ENCODE measurements at regions not wholly inside any gene's neighbourhood (a gene's known extent, or its start where the extent isn't known, plus 50 kb on each side); places are given as distances from the start of the nearest gene placed in this dataset.

GRCh38 chr3:4021162-4021561 lies 221.9 kb downstream of the LRRN1 start:
- H3K79me2 ChIP-seq (ENCODE audit: insufficient read depth, low read depth) = no peaks in the 10 kb centered on the region
- no peak overlapping the region for H2AFZ ChIP-seq (ENCODE audit: low read depth)
- H3K4me2 ChIP-seq = no peak overlapping the region
- no peak overlapping the region for H3K27ac ChIP-seq
- no peaks in the 10 kb centered on the region for H3K27me3 ChIP-seq (ENCODE audit: insufficient read depth, low read depth)
- no peaks in the 10 kb centered on the region for H4K20me1 ChIP-seq (ENCODE audit: insufficient read depth)
- no peak for TF ChIP-seq CTCF (conservative IDR thresholded peaks at IDR 0.05; ENCODE audit: low read depth, low read length)
- no peaks in the 10 kb centered on the region for H3K36me3 ChIP-seq (ENCODE audit: insufficient read depth)
- no peak overlapping the region for H3K9ac ChIP-seq
- H3K4me1 ChIP-seq (ENCODE audit: low read depth, poor library complexity, severe bottlenecking) = peaks cover 10% of the 10 kb centered on the region
- no peak overlapping the region for H3K4me3 ChIP-seq (IDR thresholded peaks at IDR 0.05; ENCODE audit: insufficient read depth, low read depth, low read length)

- Histone ChIP-seq H3K4me3 (IDR thresholded peaks at IDR 0.05; ENCODE audit: insufficient read depth, low read depth, low read length) (no peak overlapping the region), H3K36me3 (ENCODE audit: insufficient read depth) (no peaks in the 10 kb centered on the region), H3K4me2 (no peak overlapping the region), H3K4me1 (ENCODE audit: low read depth, poor library complexity, severe bottlenecking) (no peaks in the 10 kb centered on the region), H3K27ac (no peak overlapping the region), H3K79me2 (ENCODE audit: insufficient read depth, low read depth) (no peaks in the 10 kb centered on the region), H3K9ac (no peak overlapping the region), H3K27me3 (ENCODE audit: insufficient read depth, low read depth) (no peaks in the 10 kb centered on the region), H4K20me1 (ENCODE audit: insufficient read depth) (no peaks in the 10 kb centered on the region), H2AFZ (ENCODE audit: low read depth) (no peak overlapping the region)
- TF ChIP-seq CTCF (conservative IDR thresholded peaks at IDR 0.05; ENCODE audit: low read depth, low read length) = no peak
Observed at GRCh38 chr3:4029135-4029534, 229.9 kb downstream of the LRRN1 start.

- no peak overlapping the region for H3K9ac ChIP-seq
- TF ChIP-seq CTCF (conservative IDR thresholded peaks at IDR 0.05; ENCODE audit: low read depth, low read length) = no peak
Observed at GRCh38 chr3:4030624-4031023, 231.4 kb downstream of the LRRN1 start.

GRCh38 chr3:4033296-4033695 lies 234.1 kb downstream of the LRRN1 start:
- H3K4me3 ChIP-seq (IDR thresholded peaks at IDR 0.05; ENCODE audit: insufficient read depth, low read depth, low read length) = no peak overlapping the region
- no peak overlapping the region for H2AFZ ChIP-seq (ENCODE audit: low read depth)
- no peaks in the 10 kb centered on the region for H3K27me3 ChIP-seq (ENCODE audit: insufficient read depth, low read depth)
- no peak overlapping the region for H3K27ac ChIP-seq
- no peak for TF ChIP-seq CTCF (conservative IDR thresholded peaks at IDR 0.05; ENCODE audit: low read depth, low read length)
- no peak overlapping the region for H3K4me2 ChIP-seq
- no peaks in the 10 kb centered on the region for H4K20me1 ChIP-seq (ENCODE audit: insufficient read depth)
- no peak overlapping the region for H3K9ac ChIP-seq
- H3K4me1 ChIP-seq (ENCODE audit: low read depth, poor library complexity, severe bottlenecking) = no peaks in the 10 kb centered on the region
- no peaks in the 10 kb centered on the region for H3K36me3 ChIP-seq (ENCODE audit: insufficient read depth)
- H3K79me2 ChIP-seq (ENCODE audit: insufficient read depth, low read depth) = no peaks in the 10 kb centered on the region

More at GRCh38 chr3:4030624-4031023, 231.4 kb downstream of the LRRN1 start:
- no peak overlapping the region for H3K4me3 ChIP-seq (IDR thresholded peaks at IDR 0.05; ENCODE audit: insufficient read depth, low read depth, low read length)
- no peak overlapping the region for H2AFZ ChIP-seq (ENCODE audit: low read depth)
- no peaks in the 10 kb centered on the region for H3K27me3 ChIP-seq (ENCODE audit: insufficient read depth, low read depth)
- H3K4me2 ChIP-seq = no peak overlapping the region
- no peaks in the 10 kb centered on the region for H3K36me3 ChIP-seq (ENCODE audit: insufficient read depth)
- H4K20me1 ChIP-seq (ENCODE audit: insufficient read depth) = no peaks in the 10 kb centered on the region
- H3K4me1 ChIP-seq (ENCODE audit: low read depth, poor library complexity, severe bottlenecking) = no peaks in the 10 kb centered on the region
- H3K27ac ChIP-seq = no peak overlapping the region
- H3K79me2 ChIP-seq (ENCODE audit: insufficient read depth, low read depth) = no peaks in the 10 kb centered on the region
